K562 (cell line): ENCODE measurements at regions not wholly inside any gene's neighbourhood (a gene's known extent, or its start where the extent isn't known, plus 50 kb on each side); places are given as distances from the start of the nearest gene placed in this dataset.

ENCODE experiments used
- ATAC-seq: fragments of 200-7000 bp; cut with Tn5 transposase; 3 replicates; pipeline ENCODE4 v1.9.1; 2020; ENCODE audit warnings: moderate library complexity
- BruUV-seq: library from RNA; stranded (reverse); fragments of 400-500 nt; replicated peaks from 2 replicates; lab custom pipeline; 2021; lab: Mats Ljungman, UMichigan
- CTCF ChIA-PET: fragments of 300-600 bp; formaldehyde crosslinking; extraction: SDS; loops from one replicate; lab custom pipeline; 2021; ENCODE audit warnings: low intra/inter-chr PET ratio; lab: Yijun Ruan, JAX
- POLR2A ChIA-PET: fragments of 300-600, 350-650 bp; sonication (Branson Sonifier 250); formaldehyde crosslinking; extraction: SDS; loops from one replicate; lab custom pipeline; 2021; ENCODE audit warnings: antibody characterized with exemption, inconsistent platforms; lab: Yijun Ruan, JAX
- DNase-seq, 4 experiments: peaks; one replicate each; pipeline versions ENCODE4 v3.0.0 to v3.0.0-alpha.2; 2011 to 2018; ENCODE audit warnings: low spot score in 3 of 4, mixed read lengths in 3 of 4; ENCODE audit errors: extremely low read depth in 1 of 4
- FAIRE-seq: peaks from 2 replicates; lab custom pipeline; 2011; peaks lifted over from hg19 to GRCh38; lab: Jason Lieb, UNC
- H2AFZ ChIP-seq: 2 replicates; pipeline ENCODE4 v1.6.0; 2011; ENCODE audit warnings: low read depth, low read length, control low read depth, inconsistent platforms
- H3K27ac ChIP-seq: fragments of 200-600 bp; 3 replicates; pipeline ENCODE4 v1.8.0; 2011; ENCODE audit warnings: low read depth, mild to moderate bottlenecking, control low read depth, inconsistent platforms, low read length, moderate library complexity, mixed read lengths; ENCODE audit errors: extremely low read depth
- H3K27me3 ChIP-seq, 2 experiments: fragments of 300-600 bp in 1 of 2; 2 replicates in 1 of 2; 3 replicates in 1 of 2; pipeline versions ENCODE4 v1.6.0 to v1.8.0; 2011; ENCODE audit warnings: inconsistent platforms in 2 of 2, low read length in 2 of 2, mild to moderate bottlenecking in 1 of 2, mixed read lengths in 1 of 2, moderate library complexity in 1 of 2; ENCODE audit not compliant: control insufficient read depth in 2 of 2, insufficient read depth in 2 of 2
- H3K36me3 ChIP-seq: fragments of 300-600 bp; 3 replicates; pipeline ENCODE4 v1.8.0; 2011; ENCODE audit warnings: mild to moderate bottlenecking, low read length, inconsistent platforms; ENCODE audit not compliant: control insufficient read depth, insufficient read depth
- H3K4me1 ChIP-seq, 2 experiments: fragments of 200-600 bp in 1 of 2; replicated peaks in 1 of 2; 2 replicates in 1 of 2; 3 replicates in 1 of 2; pipeline versions ENCODE4 v1.5.1 to v1.8.0; 2011; ENCODE audit warnings: inconsistent platforms in 2 of 2, low read length in 2 of 2, mild to moderate bottlenecking in 1 of 2, mixed read lengths in 1 of 2, moderate library complexity in 1 of 2; ENCODE audit not compliant: control insufficient read depth in 2 of 2, insufficient read depth in 2 of 2
- H3K4me2 ChIP-seq: 2 replicates; pipeline ENCODE4 v1.6.1; 2011; ENCODE audit warnings: low read length, control low read depth, inconsistent platforms, mixed read lengths; ENCODE audit not compliant: insufficient read depth
- H3K4me3 ChIP-seq: fragments of 200-600 bp; sonication (generic), shearing (Covaris generic); 2 replicates; pipeline ENCODE4 v1.5.1; 2016; ENCODE audit warnings: control low read depth, inconsistent platforms
- H3K79me2 ChIP-seq: fragments of 200-600 bp; 3 replicates; pipeline ENCODE4 v1.8.0; 2011; ENCODE audit warnings: low read length, inconsistent platforms; ENCODE audit not compliant: control insufficient read depth, insufficient read depth
- H3K9ac ChIP-seq, 2 experiments: 2 replicates each; pipeline versions ENCODE4 v1.6.0 to v1.6.1; 2011; ENCODE audit warnings: low read depth in 2 of 2, low read length in 2 of 2, control low read depth in 1 of 2, inconsistent platforms in 1 of 2, mild to moderate bottlenecking in 1 of 2, mixed read lengths in 1 of 2; ENCODE audit not compliant: insufficient read depth in 1 of 2
- H3K9me1 ChIP-seq: one replicate; pipeline ENCODE4 v1.6.0; 2011; ENCODE audit warnings: inconsistent platforms, mild to moderate bottlenecking, low read length, moderate library complexity; ENCODE audit not compliant: control insufficient read depth, insufficient read depth
- H3K9me3 ChIP-seq: replicated peaks from 2 replicates; pipeline ENCODE4 v1.5.1; 2011; ENCODE audit warnings: low read depth, low read length, inconsistent platforms; ENCODE audit not compliant: control insufficient read depth, insufficient read depth
- H4K20me1 ChIP-seq: replicated peaks from 2 replicates; pipeline ENCODE4 v1.6.1; 2011; ENCODE audit warnings: low read length, inconsistent platforms, mixed read lengths; ENCODE audit not compliant: control insufficient read depth, insufficient read depth
- COPS2 ChIP-seq: fragments of 450-650 bp; conservative IDR thresholded peaks from 2 replicates; pipeline ENCODE4 v1.6.1; 2016; ENCODE audit warnings: mild to moderate bottlenecking, moderate library complexity
- RAD21 ChIP-seq, 2 experiments: fragments of 250-450 bp in 1 of 2; fragments of 450-650 bp in 1 of 2; sonication (Bioruptor Pico) in 1 of 2; formaldehyde crosslinking in 1 of 2; IDR thresholded peaks in 1 of 2; conservative IDR thresholded peaks in 1 of 2; 2 replicates each; pipeline versions ENCODE4 v1.4.0 to v1.8.0; 2020 to 2022; ENCODE audit warnings: mild to moderate bottlenecking in 2 of 2, moderate library complexity in 1 of 2
- RBM17 ChIP-seq: fragments of 200-400 bp; formaldehyde crosslinking; IDR thresholded peaks from 2 replicates; pipeline ENCODE4 v1.6.1; 2017; ENCODE audit warnings: low read depth, mild to moderate bottlenecking, low read length, borderline replicate concordance
- SPI1 ChIP-seq: IDR thresholded peaks from 2 replicates; pipeline ENCODE4 v1.6.1; 2011; ENCODE audit warnings: low read depth, low read length, control low read depth, borderline replicate concordance
- WGBS: fragments of 100-300 bp; shearing (Covaris generic); methylation state at CpG from one replicate; pipeline ENCODE4 v1.1.6; 2016; ENCODE audit warnings: low coverage, mixed read lengths; ENCODE audit not compliant: insufficient coverage; ENCODE audit errors: missing lambda C conversion rate; 5-methylcytosine and 5-hydroxymethylcytosine counted together
- in situ Hi-C: fragments of 300-500 bp; cut with MboI; formaldehyde crosslinking; loops from 4 replicates; pipeline ENCODE4 v1.15.0; 2018; ENCODE audit warnings: inconsistent platforms, mixed read lengths
- intact Hi-C: fragments of 100-400 bp; cut with micrococcal nuclease; formaldehyde crosslinking; loops from 2 replicates; pipeline ENCODE4 v1.14.2; 2022
- TF ChIP-seq, protein P1 (sequence below), 3 experiments: IDR thresholded peaks in 2 of 3; conservative IDR thresholded peaks in 1 of 3; 2 replicates each; pipeline ENCODE4 v1.5.1; 2011 to 2012; ENCODE audit warnings: low read length in 3 of 3, mild to moderate bottlenecking in 3 of 3, control low read depth in 2 of 3, improper control_type of control experiment in 1 of 3, inconsistent platforms in 1 of 3, low read depth in 1 of 3, mixed read lengths in 1 of 3, moderate library complexity in 1 of 3; ENCODE audit not compliant: insufficient read depth in 2 of 3

- no TSS peak for BruUV-seq
- POLR2A ChIA-PET, result no interaction called here
- no peaks in the 10 kb centered on the region for H3K4me1 ChIP-seq
- FAIRE-seq, result no peak
- DNase-seq, result peak in 1 of 4 experiments; percentile 24
- H4K20me1 ChIP-seq, result no peaks in the 10 kb centered on the region
- WGBS, result 4% methylated on average over 7 of the region's 7 CpGs
- no peaks in the 10 kb centered on the region for H3K9me3 ChIP-seq
- no peak overlapping the region for H3K9ac ChIP-seq
- H3K9me1 ChIP-seq, result no peaks in the 10 kb centered on the region
- H3K36me3 ChIP-seq, result no peaks in the 10 kb centered on the region
- no peak overlapping the region for H2AFZ ChIP-seq
- H3K4me2 ChIP-seq, result no peak overlapping the region
- H3K4me3 ChIP-seq, result no peak overlapping the region
- H3K79me2 ChIP-seq, result no peaks in the 10 kb centered on the region
- CTCF ChIA-PET, result no interaction called here
- TF ChIP-seq SPI1, result 0 out of 2 replicates have a peak, but pooled peaks have one; percentile 12
- TF ChIP-seq COPS2, result no peak
- no peak for TF ChIP-seq RBM17
- peak in 1 of 2 experiments; percentile 32; a peak in 1 of 4 replicates for TF ChIP-seq RAD21 (CRISPR knock-in tag; conservative IDR thresholded peaks at IDR 0.05 in 1 of 2, IDR thresholded peaks at IDR 0.05 in 1 of 2)
- TF ChIP-seq, protein P1, sequence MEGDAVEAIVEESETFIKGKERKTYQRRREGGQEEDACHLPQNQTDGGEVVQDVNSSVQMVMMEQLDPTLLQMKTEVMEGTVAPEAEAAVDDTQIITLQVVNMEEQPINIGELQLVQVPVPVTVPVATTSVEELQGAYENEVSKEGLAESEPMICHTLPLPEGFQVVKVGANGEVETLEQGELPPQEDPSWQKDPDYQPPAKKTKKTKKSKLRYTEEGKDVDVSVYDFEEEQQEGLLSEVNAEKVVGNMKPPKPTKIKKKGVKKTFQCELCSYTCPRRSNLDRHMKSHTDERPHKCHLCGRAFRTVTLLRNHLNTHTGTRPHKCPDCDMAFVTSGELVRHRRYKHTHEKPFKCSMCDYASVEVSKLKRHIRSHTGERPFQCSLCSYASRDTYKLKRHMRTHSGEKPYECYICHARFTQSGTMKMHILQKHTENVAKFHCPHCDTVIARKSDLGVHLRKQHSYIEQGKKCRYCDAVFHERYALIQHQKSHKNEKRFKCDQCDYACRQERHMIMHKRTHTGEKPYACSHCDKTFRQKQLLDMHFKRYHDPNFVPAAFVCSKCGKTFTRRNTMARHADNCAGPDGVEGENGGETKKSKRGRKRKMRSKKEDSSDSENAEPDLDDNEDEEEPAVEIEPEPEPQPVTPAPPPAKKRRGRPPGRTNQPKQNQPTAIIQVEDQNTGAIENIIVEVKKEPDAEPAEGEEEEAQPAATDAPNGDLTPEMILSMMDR (IDR thresholded peaks at IDR 0.05 in 2 of 3, conservative IDR thresholded peaks at IDR 0.05 in 1 of 3; ENCODE audit: insufficient read depth in 2 of 3, low read depth in 1 of 3, low read length in 3 of 3), result peak in 2 of 3 experiments; percentile 7 to 16; a peak in 2 of 6 replicates
- no peaks in the 10 kb centered on the region for H3K27me3 ChIP-seq
- intact Hi-C loops (no loop called here), in situ Hi-C loops (no loop called here)
- peak; percentile 61 for ATAC-seq
- no peak overlapping the region for H3K27ac ChIP-seq
These were observed 362.0 kb downstream of the ZNF521 start for GRCh38 chr18:24989760-24990593.
